ENCODE measurements at regions not wholly inside any gene's neighbourhood (a gene's known extent, or its start where the extent isn't known, plus 50 kb on each side); places are given as distances from the start of the nearest gene placed in this dataset.

DNA sequence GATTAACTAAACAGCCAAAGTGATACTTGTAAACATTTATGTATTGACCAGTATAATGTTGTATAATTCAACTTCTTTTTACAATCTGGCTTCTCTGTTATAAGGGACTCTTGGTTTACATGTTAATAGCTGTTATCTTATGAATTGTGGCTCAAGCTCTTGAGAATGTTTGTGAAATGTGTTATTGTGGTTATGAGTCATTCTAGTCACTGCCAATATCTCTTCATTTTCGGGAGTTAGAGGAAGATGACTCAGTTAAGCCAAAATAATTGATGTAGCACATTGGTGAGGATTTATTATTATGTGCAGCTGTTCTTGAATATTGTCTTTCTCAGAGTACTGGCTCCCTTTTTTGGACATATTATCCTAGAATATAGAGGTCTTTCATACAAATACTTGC, 655.2 kb upstream of the RIOK2 start:
- no peak overlapping the region for H3K4me3 Mint-ChIP-seq
- Histone ChIP-seq H3K4me1 (ENCODE audit: control insufficient read depth, insufficient read depth, low read length) (no peaks in the 10 kb centered on the region), H3K27ac (ENCODE audit: low read length) (no peak overlapping the region), H3K27me3 (ENCODE audit: control insufficient read depth, insufficient read depth, low read length) (no peaks in the 10 kb centered on the region), H3K36me3 (ENCODE audit: control insufficient read depth, insufficient read depth, low read length) (no peaks in the 10 kb centered on the region), H3K9me3 (ENCODE audit: control insufficient read depth, insufficient read depth, low read length) (no peaks in the 10 kb centered on the region), H3K4me3 (ENCODE audit: low read length) (no peak overlapping the region)
- TF ChIP-seq CTCF (IDR thresholded peaks at IDR 0.05) = no peak
- 27% methylated on average over 1 of the region's 1 CpG for WGBS (ENCODE audit: insufficient coverage)
- ATAC-seq = no peak
- no peaks in the 10 kb centered on the region for H3K36me3 Mint-ChIP-seq
- no peak overlapping the region for H3K27ac Mint-ChIP-seq
- no peaks in the 10 kb centered on the region for H3K4me1 Mint-ChIP-seq
- intact Hi-C loops (cut with micrococcal nuclease) = no loop called here
- DNase-seq = no peak
- H3K9me3 Mint-ChIP-seq = peaks cover 7 to 14% of the 10 kb centered on the region in 2 donors
- H3K27me3 Mint-ChIP-seq (ENCODE audit: low read depth in 2 of 2) = no peaks in the 10 kb centered on the region

DNA sequence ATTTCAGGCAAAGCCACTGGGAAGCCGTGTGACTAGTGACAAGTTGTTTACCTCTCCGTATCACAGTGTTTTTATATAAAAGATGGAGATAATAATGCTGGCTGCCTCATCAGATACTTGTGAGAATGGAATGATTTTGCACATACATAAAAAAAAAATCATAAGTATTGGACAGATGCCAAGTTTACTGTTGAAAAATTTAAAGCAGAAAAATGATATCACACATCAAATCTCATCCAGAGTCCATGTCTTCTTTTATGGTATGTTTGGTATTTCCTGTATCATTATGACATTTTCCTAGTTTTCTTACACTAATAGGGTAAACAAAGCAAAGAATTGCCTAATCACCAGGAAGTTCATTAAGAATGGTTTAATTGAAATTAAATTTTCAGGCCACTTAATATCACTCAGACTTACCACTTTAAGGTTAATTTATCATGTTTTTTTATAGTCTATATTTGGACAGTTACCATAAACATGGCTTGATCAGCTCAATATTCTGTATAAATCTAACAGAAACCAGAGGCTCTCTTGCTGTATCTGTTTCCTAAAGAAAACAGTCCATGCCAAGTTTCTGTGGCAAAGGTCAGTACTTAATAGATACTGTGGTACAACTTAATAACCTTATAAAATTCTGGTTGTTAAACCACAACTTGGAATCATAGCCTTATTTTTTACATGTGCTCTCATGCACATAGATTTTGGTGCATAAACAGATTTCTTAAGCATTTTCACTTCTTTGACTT, 656.5 kb upstream of the RIOK2 start:
- H3K9me3 Mint-ChIP-seq = peaks cover 7 to 14% of the 10 kb centered on the region in 2 donors
- Histone ChIP-seq H3K4me1 (ENCODE audit: control insufficient read depth, insufficient read depth, low read length) (no peaks in the 10 kb centered on the region), H3K36me3 (ENCODE audit: control insufficient read depth, insufficient read depth, low read length) (no peaks in the 10 kb centered on the region), H3K27me3 (ENCODE audit: control insufficient read depth, insufficient read depth, low read length) (no peaks in the 10 kb centered on the region), H3K9me3 (ENCODE audit: control insufficient read depth, insufficient read depth, low read length) (no peaks in the 10 kb centered on the region), H3K27ac (ENCODE audit: low read length) (no peak overlapping the region), H3K4me3 (ENCODE audit: low read length) (no peak overlapping the region)
- H3K27me3 Mint-ChIP-seq (ENCODE audit: low read depth in 2 of 2) = no peaks in the 10 kb centered on the region
- no peak overlapping the region for H3K4me3 Mint-ChIP-seq
- H3K36me3 Mint-ChIP-seq = no peaks in the 10 kb centered on the region
- TF ChIP-seq CTCF (IDR thresholded peaks at IDR 0.05) = no peak
- H3K27ac Mint-ChIP-seq = no peak overlapping the region
- DNase-seq (no peak), ATAC-seq (no peak)
- no peaks in the 10 kb centered on the region for H3K4me1 Mint-ChIP-seq
- intact Hi-C loops (cut with micrococcal nuclease) = no loop called here
- 96% methylated on average over 2 of the region's 2 CpGs for WGBS (ENCODE audit: insufficient coverage)

GRCh38 chr5:97840643-97841042, 657.6 kb upstream of the RIOK2 start:
- Histone ChIP-seq H3K27me3 (ENCODE audit: control insufficient read depth, insufficient read depth, low read length) (no peaks in the 10 kb centered on the region), H3K9me3 (ENCODE audit: control insufficient read depth, insufficient read depth, low read length) (no peaks in the 10 kb centered on the region), H3K27ac (ENCODE audit: low read length) (no peak overlapping the region), H3K4me3 (ENCODE audit: low read length) (no peak overlapping the region), H3K4me1 (ENCODE audit: control insufficient read depth, insufficient read depth, low read length) (no peaks in the 10 kb centered on the region), H3K36me3 (ENCODE audit: control insufficient read depth, insufficient read depth, low read length) (no peaks in the 10 kb centered on the region)
- H3K27me3 Mint-ChIP-seq (ENCODE audit: low read depth in 2 of 2) = no peaks in the 10 kb centered on the region
- DNase-seq = no peak
- 68% methylated on average over 2 of the region's 3 CpGs for WGBS (ENCODE audit: insufficient coverage)
- TF ChIP-seq CTCF (IDR thresholded peaks at IDR 0.05) = no peak
- intact Hi-C loops (cut with micrococcal nuclease) = no loop called here
- no peak overlapping the region for H3K27ac Mint-ChIP-seq
- peaks cover 7 to 14% of the 10 kb centered on the region in 2 donors for H3K9me3 Mint-ChIP-seq
- no peak for ATAC-seq
- no peak overlapping the region for H3K4me3 Mint-ChIP-seq
- H3K4me1 Mint-ChIP-seq = no peaks in the 10 kb centered on the region
- no peaks in the 10 kb centered on the region for H3K36me3 Mint-ChIP-seq

- Mint-ChIP-seq H3K27me3 (ENCODE audit: low read depth in 2 of 2) (no peaks in the 10 kb centered on the region), H3K36me3 (no peaks in the 10 kb centered on the region), H3K27ac (no peak overlapping the region), H3K4me3 (no peak overlapping the region), H3K4me1 (no peaks in the 10 kb centered on the region), H3K9me3 (peaks cover 5 to 10% of the 10 kb centered on the region in 2 donors)
- intact Hi-C loops (cut with micrococcal nuclease) = no loop called here
- no peak for TF ChIP-seq CTCF (IDR thresholded peaks at IDR 0.05)
- Histone ChIP-seq H3K9me3 (ENCODE audit: control insufficient read depth, insufficient read depth, low read length) (no peaks in the 10 kb centered on the region), H3K36me3 (ENCODE audit: control insufficient read depth, insufficient read depth, low read length) (no peaks in the 10 kb centered on the region), H3K27me3 (ENCODE audit: control insufficient read depth, insufficient read depth, low read length) (no peaks in the 10 kb centered on the region), H3K4me1 (ENCODE audit: control insufficient read depth, insufficient read depth, low read length) (no peaks in the 10 kb centered on the region), H3K4me3 (ENCODE audit: low read length) (no peak overlapping the region), H3K27ac (ENCODE audit: low read length) (no peak overlapping the region)
- ATAC-seq (no peak), DNase-seq (no peak)
- WGBS (ENCODE audit: insufficient coverage) = 82% methylated on average over 1 of the region's 1 CpG
Observed at GRCh38 chr5:97842687-97843086, 659.6 kb upstream of the RIOK2 start.
